AG09309 (cell line): ENCODE measurements at regions not wholly inside any gene's neighbourhood (a gene's known extent, or its start where the extent isn't known, plus 50 kb on each side); places are given as distances from the start of the nearest gene placed in this dataset.
A peak's percentile ranks its signal among the peaks of the same experiment; 100 is the strongest.
"Not testable (repeated sequence)": the region's sequence is repeated elsewhere in the genome, so short reads cannot be mapped to it uniquely, and the experiment has no call there.

Source experiments
- DNase-seq: peaks from one replicate; pipeline ENCODE4 v3.0.0-alpha.2; 2010; ENCODE audit warnings: low read depth
- H3K4me3 ChIP-seq: 2 replicates; pipeline ENCODE4 v1.5.1; 2011; ENCODE audit warnings: mild to moderate bottlenecking, low read depth, low read length, moderate library complexity; ENCODE audit not compliant: control insufficient read depth
- CTCF ChIP-seq: IDR thresholded peaks from 2 replicates; pipeline ENCODE4 v1.5.1; 2011; ENCODE audit warnings: mild to moderate bottlenecking, low read depth, low read length, inconsistent platforms; ENCODE audit not compliant: insufficient read depth, control insufficient read depth; ENCODE audit errors: missing control alignments

DNA sequence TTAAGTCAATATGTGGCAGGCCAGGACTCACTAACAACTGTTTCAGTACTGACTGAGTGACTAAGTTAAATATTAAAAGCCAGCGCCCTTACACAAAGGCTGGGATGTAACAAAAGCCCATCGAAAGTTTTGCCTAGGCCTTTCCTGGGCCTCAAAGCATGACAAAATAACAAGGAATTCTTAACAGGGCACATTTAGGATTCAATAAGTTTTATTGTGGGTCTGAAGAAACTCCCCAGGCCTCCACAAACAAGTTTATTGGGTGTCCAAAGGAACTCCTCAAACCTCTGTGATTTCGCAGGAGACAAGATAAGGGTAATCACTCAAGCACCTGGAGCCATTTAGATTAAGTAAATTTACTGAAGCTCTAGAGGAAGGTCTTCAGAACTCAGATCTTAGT lies 130.7 kb upstream of the SGCG start:
- TF ChIP-seq CTCF = no peak
- no peak for DNase-seq
- no peak overlapping the region for H3K4me3 ChIP-seq

- DNase-seq = not testable (repeated sequence)
These were observed 127.1 kb upstream of the SGCG start for GRCh38 chr13:23053711-23054110.

GRCh38 chr13:23059173-23059572 lies 121.6 kb upstream of the SGCG start:
- TF ChIP-seq CTCF = no peak
- DNase-seq = no peak

More at GRCh38 chr13:23053711-23054110, 127.1 kb upstream of the SGCG start:
- not testable (repeated sequence) for H3K4me3 ChIP-seq

DNA sequence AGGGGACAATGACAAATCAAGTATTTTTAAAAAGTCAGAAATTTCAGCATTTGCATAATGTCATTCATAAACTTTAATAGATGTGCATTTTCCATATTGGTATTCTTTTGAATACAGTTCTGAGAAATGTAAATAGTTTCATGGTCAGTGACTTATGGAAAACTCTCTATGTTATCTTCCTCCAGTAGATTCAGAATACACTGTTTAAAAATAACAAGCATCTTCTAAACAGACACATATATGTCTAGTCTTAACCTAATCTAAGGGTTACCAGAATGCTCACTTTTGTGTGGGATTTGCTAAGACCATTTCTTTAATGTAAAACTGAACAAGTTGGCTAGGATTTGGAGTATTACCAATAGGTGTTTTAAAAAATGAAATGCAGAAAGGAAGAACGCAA lies 119.8 kb upstream of the SGCG start:
- no peak for DNase-seq
- no peak for TF ChIP-seq CTCF
- H3K4me3 ChIP-seq = no peak overlapping the region

More at GRCh38 chr13:23059173-23059572, 121.6 kb upstream of the SGCG start:
- H3K4me3 ChIP-seq = no peak overlapping the region

DNA sequence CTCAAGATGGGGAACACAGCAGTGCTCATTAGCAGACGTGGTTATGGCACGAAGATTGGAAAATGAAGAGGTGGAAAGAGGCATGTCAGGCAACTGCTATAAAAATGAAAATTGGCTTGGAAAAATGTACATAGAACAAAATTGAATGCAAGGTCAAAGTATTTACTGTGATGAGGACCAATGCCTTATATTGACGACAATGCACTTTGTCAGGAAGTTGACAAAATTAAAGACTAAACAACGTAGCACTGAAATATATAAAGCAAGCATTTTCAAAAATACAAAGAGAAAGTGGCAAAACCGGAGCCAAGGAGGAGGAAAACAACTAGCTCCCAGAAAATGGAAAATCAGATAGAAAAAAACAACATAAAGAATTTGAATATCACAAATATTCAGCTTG lies 113.7 kb upstream of the SGCG start:
- no peak for DNase-seq
- H3K4me3 ChIP-seq = no peak overlapping the region
- no peak for TF ChIP-seq CTCF

DNA sequence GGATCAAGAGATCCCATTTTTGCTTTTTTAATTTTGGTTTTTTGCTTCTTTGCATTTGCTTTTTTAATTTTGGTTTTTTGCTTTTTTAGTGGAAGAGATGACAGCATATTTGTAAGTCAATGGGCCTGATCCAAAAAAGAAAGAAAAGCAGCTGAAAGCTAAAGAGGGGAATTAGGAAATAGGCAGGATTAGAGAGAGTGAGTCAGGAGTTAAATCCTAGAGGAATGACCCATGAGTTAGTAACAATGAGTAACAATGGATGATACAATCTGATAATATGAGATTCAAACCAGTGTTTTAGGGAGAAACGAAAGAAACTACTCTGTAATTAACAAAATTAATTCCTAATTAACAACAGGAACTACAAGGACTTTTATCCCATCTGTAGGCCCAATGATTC lies 111.2 kb upstream of the SGCG start:
- peak; percentile 56 for DNase-seq
- no peak overlapping the region for H3K4me3 ChIP-seq
- TF ChIP-seq CTCF = no peak

GRCh38 chr13:23074075-23074828 lies 106.5 kb upstream of the SGCG start:
- TF ChIP-seq CTCF = no peak
- no peak for DNase-seq
- H3K4me3 ChIP-seq = no peak overlapping the region
